Ishikawa (cell line): ENCODE measurements at regions not wholly inside any gene's neighbourhood (a gene's known extent, or its start where the extent isn't known, plus 50 kb on each side); places are given as distances from the start of the nearest gene placed in this dataset.

Experiments used
- CEBPB ChIP-seq: IDR thresholded peaks from 2 replicates; pipeline ENCODE4 v1.6.1; 2012
- CREB1 ChIP-seq: IDR thresholded peaks from 2 replicates; pipeline ENCODE4 v1.6.1; 2012; ENCODE audit warnings: low read depth
- EGR1 ChIP-seq: IDR thresholded peaks from 2 replicates; pipeline ENCODE4 v1.6.1; 2012
- EP300 ChIP-seq: IDR thresholded peaks from 2 replicates; pipeline ENCODE4 v1.6.1; 2012; ENCODE audit warnings: borderline replicate concordance
- FOXM1 ChIP-seq: IDR thresholded peaks from 2 replicates; pipeline ENCODE4 v1.6.1; 2012; ENCODE audit warnings: low read depth, borderline replicate concordance
- NFIC ChIP-seq: IDR thresholded peaks from 2 replicates; pipeline ENCODE4 v1.6.1; 2012
- RAD21 ChIP-seq: IDR thresholded peaks from 2 replicates; pipeline ENCODE4 v1.6.1; 2012; ENCODE audit warnings: low read depth
- TAF1 ChIP-seq: IDR thresholded peaks from 2 replicates; pipeline ENCODE4 v1.6.1; 2012; ENCODE audit warnings: low read depth, mild to moderate bottlenecking
- TCF12 ChIP-seq: IDR thresholded peaks from 2 replicates; pipeline ENCODE4 v1.6.1; 2012; ENCODE audit warnings: low read depth
- TEAD4 ChIP-seq: IDR thresholded peaks from 2 replicates; pipeline ENCODE4 v1.6.1; 2012
- YY1 ChIP-seq: IDR thresholded peaks from 2 replicates; pipeline ENCODE4 v1.6.1; 2012; ENCODE audit warnings: low read depth
- ZBTB7A ChIP-seq: IDR thresholded peaks from 2 replicates; pipeline ENCODE4 v1.6.1; 2012; ENCODE audit warnings: low read depth
- TF ChIP-seq, protein P1 (sequence below): IDR thresholded peaks from 2 replicates; pipeline ENCODE4 v1.6.1; 2012
- TF ChIP-seq, protein P2 (sequence below): IDR thresholded peaks from 2 replicates; pipeline ENCODE4 v1.6.1; 2012
- TF ChIP-seq, protein P3 (sequence below): IDR thresholded peaks from 2 replicates; pipeline ENCODE4 v1.6.1; 2012; ENCODE audit warnings: low read depth, mild to moderate bottlenecking

DNA sequence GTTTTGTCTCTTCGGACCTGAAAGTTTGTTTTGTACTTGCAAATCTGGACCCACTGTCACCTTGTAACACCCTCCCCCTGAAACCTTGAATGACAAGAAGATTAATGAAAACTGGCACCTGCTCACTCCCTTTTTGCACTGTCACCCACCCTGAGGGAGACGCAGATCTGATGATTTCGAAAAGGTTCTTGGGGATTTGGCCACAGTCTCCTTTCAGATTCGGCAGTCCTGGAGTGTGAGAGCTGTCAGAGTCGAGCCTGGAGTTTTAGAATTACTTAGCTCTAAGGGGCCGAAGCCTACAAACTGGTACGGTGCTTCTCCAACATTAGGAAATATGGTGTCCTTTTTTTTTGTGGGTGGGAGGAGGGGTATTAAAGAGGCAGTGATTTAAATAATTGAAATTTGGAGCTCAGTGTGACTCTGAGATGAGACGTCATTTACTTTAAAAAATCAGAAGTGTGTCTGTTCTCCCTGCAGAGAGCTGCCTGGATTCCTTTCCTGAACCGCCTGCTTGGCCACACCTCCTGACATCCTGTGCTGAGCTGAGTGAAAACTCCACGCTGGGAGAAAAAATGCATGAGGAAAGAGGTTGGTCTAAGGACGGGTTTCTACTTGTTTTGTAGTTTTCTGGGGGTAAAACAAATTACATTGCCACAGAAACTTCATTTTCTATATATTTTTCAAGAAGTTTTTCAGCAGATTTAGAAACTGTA lies 447.0 kb upstream of the CDH4 start:
- no peak for TF ChIP-seq CREB1
- no peak for TF ChIP-seq ZBTB7A
- no peak for TF ChIP-seq TEAD4
- TF ChIP-seq NFIC = no peak
- TF ChIP-seq EP300 = no peak
- no peak for TF ChIP-seq EGR1
- TF ChIP-seq TAF1 = no peak
- no peak for TF ChIP-seq YY1
- no peak for TF ChIP-seq RAD21
- TF ChIP-seq, protein P1, sequence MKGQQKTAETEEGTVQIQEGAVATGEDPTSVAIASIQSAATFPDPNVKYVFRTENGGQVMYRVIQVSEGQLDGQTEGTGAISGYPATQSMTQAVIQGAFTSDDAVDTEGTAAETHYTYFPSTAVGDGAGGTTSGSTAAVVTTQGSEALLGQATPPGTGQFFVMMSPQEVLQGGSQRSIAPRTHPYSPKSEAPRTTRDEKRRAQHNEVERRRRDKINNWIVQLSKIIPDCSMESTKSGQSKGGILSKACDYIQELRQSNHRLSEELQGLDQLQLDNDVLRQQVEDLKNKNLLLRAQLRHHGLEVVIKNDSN = no peak
- no peak for TF ChIP-seq TCF12
- TF ChIP-seq, protein P2, sequence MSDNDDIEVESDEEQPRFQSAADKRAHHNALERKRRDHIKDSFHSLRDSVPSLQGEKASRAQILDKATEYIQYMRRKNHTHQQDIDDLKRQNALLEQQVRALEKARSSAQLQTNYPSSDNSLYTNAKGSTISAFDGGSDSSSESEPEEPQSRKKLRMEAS = no peak
- TF ChIP-seq CEBPB = no peak
- TF ChIP-seq, protein P3, sequence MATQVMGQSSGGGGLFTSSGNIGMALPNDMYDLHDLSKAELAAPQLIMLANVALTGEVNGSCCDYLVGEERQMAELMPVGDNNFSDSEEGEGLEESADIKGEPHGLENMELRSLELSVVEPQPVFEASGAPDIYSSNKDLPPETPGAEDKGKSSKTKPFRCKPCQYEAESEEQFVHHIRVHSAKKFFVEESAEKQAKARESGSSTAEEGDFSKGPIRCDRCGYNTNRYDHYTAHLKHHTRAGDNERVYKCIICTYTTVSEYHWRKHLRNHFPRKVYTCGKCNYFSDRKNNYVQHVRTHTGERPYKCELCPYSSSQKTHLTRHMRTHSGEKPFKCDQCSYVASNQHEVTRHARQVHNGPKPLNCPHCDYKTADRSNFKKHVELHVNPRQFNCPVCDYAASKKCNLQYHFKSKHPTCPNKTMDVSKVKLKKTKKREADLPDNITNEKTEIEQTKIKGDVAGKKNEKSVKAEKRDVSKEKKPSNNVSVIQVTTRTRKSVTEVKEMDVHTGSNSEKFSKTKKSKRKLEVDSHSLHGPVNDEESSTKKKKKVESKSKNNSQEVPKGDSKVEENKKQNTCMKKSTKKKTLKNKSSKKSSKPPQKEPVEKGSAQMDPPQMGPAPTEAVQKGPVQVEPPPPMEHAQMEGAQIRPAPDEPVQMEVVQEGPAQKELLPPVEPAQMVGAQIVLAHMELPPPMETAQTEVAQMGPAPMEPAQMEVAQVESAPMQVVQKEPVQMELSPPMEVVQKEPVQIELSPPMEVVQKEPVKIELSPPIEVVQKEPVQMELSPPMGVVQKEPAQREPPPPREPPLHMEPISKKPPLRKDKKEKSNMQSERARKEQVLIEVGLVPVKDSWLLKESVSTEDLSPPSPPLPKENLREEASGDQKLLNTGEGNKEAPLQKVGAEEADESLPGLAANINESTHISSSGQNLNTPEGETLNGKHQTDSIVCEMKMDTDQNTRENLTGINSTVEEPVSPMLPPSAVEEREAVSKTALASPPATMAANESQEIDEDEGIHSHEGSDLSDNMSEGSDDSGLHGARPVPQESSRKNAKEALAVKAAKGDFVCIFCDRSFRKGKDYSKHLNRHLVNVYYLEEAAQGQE = no peak
- TF ChIP-seq FOXM1 = no peak

DNA sequence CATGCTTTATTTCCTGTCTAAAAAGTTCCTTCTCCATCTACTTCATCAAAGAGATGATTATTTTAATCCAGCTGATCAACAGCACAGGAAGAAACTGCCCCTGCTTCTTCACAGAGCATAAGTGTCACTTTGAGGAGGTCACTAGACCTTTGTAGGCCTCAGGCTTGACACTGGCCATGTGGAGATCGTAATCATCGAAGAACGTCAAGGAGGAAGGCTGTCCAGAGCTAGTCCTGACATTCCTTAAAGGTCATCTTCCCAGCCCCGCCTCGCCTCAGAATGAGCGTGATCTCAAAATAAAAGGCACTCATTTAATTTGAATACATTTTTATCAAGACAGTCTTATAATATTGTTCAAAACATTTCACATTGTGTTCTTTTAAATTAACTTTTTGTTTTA lies 445.7 kb upstream of the CDH4 start:
- TF ChIP-seq TCF12 (no peak), TEAD4 (no peak), FOXM1 (no peak)

DNA sequence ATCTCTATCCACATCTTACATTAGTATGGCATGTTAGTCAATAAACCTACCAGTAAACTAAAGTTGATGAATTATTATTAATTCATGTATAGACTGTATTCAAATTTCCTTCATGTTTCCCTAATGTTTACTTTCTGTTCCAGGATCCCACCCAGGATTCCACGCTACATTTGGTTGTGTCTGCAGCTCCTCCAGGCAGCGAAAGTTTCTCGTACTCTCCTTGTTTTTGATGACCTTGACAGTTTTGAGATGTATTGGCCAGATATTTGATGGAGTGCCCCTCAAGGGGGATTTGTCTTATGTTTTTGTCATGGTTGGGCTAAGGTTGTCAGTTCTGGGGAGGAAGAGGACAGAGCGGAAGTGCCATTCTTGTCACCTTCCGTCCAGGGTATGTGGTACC lies 445.2 kb upstream of the CDH4 start:
- TF ChIP-seq RAD21 (no peak), ZBTB7A (no peak), EP300 (no peak), YY1 (no peak), TCF12 (no peak), CREB1 (no peak), FOXM1 (no peak)
- TF ChIP-seq, protein P3 = no peak

DNA sequence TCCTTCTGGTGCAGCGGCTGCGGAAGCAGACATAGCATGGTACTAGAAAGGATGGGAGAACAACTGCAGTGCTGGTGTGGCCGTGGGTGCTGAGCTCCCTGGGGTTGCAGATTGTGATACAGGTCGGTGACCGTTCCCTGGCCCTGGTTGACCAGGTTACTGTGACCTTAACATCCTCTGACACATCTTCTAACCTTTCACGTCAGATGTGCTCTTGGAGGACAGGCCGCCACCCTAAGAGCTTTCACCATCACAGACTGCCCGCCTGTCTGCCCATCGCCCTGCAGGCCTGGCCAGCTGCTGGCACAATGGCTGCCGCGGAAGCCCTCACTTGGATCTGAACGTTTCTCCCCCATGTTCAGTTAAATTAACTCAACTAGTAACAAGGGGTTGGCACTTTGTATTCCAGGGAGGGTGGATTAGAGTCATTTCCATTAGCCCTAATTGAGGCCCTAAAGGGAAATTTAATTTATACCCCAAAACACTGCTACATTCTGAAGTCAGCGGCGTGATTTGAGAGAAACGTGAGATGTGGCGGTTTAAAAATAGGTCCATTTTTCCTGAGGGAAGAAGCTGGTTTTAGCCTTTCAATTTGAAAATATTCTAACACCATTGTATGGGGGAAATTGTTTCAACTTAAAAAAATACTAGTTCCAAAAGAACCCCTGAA lies 443.9 kb upstream of the CDH4 start:
- TF ChIP-seq EGR1 (no peak), YY1 (no peak), NFIC (no peak), RAD21 (no peak), EP300 (no peak), TEAD4 (no peak), TAF1 (no peak), CREB1 (no peak), CEBPB (no peak), TCF12 (no peak)
- TF ChIP-seq, protein P1 = no peak
- TF ChIP-seq, protein P3 = no peak
